HEK293 (cell line): ENCODE measurements at regions not wholly inside any gene's neighbourhood (a gene's known extent, or its start where the extent isn't known, plus 50 kb on each side); places are given as distances from the start of the nearest gene placed in this dataset.

Source experiments
- GLIS2 ChIP-seq: fragments of 450-650 bp; formaldehyde crosslinking; IDR thresholded peaks from 2 replicates; pipeline ENCODE4 v1.5.1; 2016; ENCODE audit warnings: missing biosample characterization, missing genetic modification characterization
- HOXA7 ChIP-seq: sonication (generic); formaldehyde crosslinking; IDR thresholded peaks from 2 replicates; pipeline ENCODE4 v1.8.1; 2022; ENCODE audit warnings: missing genetic modification reagents, borderline replicate concordance
- HOXC10 ChIP-seq: sonication (generic); formaldehyde crosslinking; IDR thresholded peaks from 2 replicates; pipeline ENCODE4 v1.8.1; 2023; ENCODE audit warnings: mild to moderate bottlenecking, missing genetic modification reagents
- KLF8 ChIP-seq: fragments of 450-650 bp; formaldehyde crosslinking; IDR thresholded peaks from 2 replicates; pipeline ENCODE4 v1.5.1; 2016; ENCODE audit warnings: missing biosample characterization, missing genetic modification characterization
- YY2 ChIP-seq: fragments of 450-650 bp; formaldehyde crosslinking; IDR thresholded peaks from 2 replicates; pipeline ENCODE4 v1.5.1; 2016; ENCODE audit warnings: missing biosample characterization, missing genetic modification characterization
- ZBTB17 ChIP-seq: fragments of 450-650 bp; formaldehyde crosslinking; IDR thresholded peaks from 2 replicates; pipeline ENCODE4 v1.5.1; 2016; ENCODE audit warnings: missing biosample characterization, missing genetic modification characterization
- ZFP69B ChIP-seq: fragments of 450-650 bp; formaldehyde crosslinking; IDR thresholded peaks from 2 replicates; pipeline ENCODE4 v1.5.1; 2016; ENCODE audit warnings: missing biosample characterization, missing genetic modification characterization
- ZNF169 ChIP-seq: fragments of 450-650 bp; formaldehyde crosslinking; IDR thresholded peaks from 2 replicates; pipeline ENCODE4 v1.5.1; 2016; ENCODE audit warnings: missing biosample characterization, missing genetic modification characterization
- ZNF239 ChIP-seq: fragments of 450-650 bp; formaldehyde crosslinking; IDR thresholded peaks from 2 replicates; pipeline ENCODE4 v1.5.1; 2016; ENCODE audit warnings: missing biosample characterization, missing genetic modification characterization
- ZNF311 ChIP-seq: fragments of 450-650 bp; formaldehyde crosslinking; IDR thresholded peaks from 2 replicates; pipeline ENCODE4 v1.5.1; 2017; ENCODE audit warnings: missing biosample characterization, missing genetic modification characterization, borderline replicate concordance
- ZNF354C ChIP-seq: fragments of 450-650 bp; formaldehyde crosslinking; IDR thresholded peaks from 2 replicates; pipeline ENCODE4 v1.5.1; 2016; ENCODE audit warnings: missing biosample characterization, missing genetic modification characterization, low read depth, borderline replicate concordance
- ZNF366 ChIP-seq: fragments of 450-650 bp; formaldehyde crosslinking; conservative IDR thresholded peaks from 2 replicates; pipeline ENCODE4 v1.5.1; 2016; ENCODE audit warnings: missing biosample characterization, missing genetic modification characterization
- ZNF394 ChIP-seq: fragments of 450-650 bp; formaldehyde crosslinking; IDR thresholded peaks from 2 replicates; pipeline ENCODE4 v1.5.1; 2016; ENCODE audit warnings: missing biosample characterization, missing genetic modification characterization, mild to moderate bottlenecking, moderate library complexity, borderline replicate concordance
- ZNF404 ChIP-seq: fragments of 450-650 bp; formaldehyde crosslinking; IDR thresholded peaks from 2 replicates; pipeline ENCODE4 v1.5.1; 2017; ENCODE audit warnings: missing biosample characterization, missing genetic modification characterization
- ZNF521 ChIP-seq: fragments of 450-650 bp; formaldehyde crosslinking; IDR thresholded peaks from 2 replicates; pipeline ENCODE4 v1.5.1; 2017; ENCODE audit warnings: missing biosample characterization, mild to moderate bottlenecking, missing genetic modification characterization
- ZNF571 ChIP-seq: fragments of 450-650 bp; formaldehyde crosslinking; IDR thresholded peaks from 2 replicates; pipeline ENCODE4 v1.5.0; 2017; ENCODE audit warnings: missing biosample characterization, missing genetic modification characterization
- ZNF585B ChIP-seq: fragments of 450-650 bp; formaldehyde crosslinking; IDR thresholded peaks from 2 replicates; pipeline ENCODE4 v1.5.1; 2016; ENCODE audit warnings: missing biosample characterization, missing genetic modification characterization
- ZNF664 ChIP-seq: fragments of 450-650 bp; formaldehyde crosslinking; IDR thresholded peaks from 2 replicates; pipeline ENCODE4 v1.5.1; 2016; ENCODE audit warnings: missing biosample characterization, missing genetic modification characterization
- ZSCAN23 ChIP-seq: fragments of 450-650 bp; formaldehyde crosslinking; IDR thresholded peaks from 2 replicates; pipeline ENCODE4 v1.5.1; 2016; ENCODE audit warnings: missing biosample characterization, missing genetic modification characterization
- ZSCAN30 ChIP-seq: fragments of 450-650 bp; IDR thresholded peaks from 2 replicates; pipeline ENCODE4 v1.5.1; 2018; ENCODE audit warnings: missing biosample characterization, mild to moderate bottlenecking, missing genetic modification characterization, moderate library complexity
- TF ChIP-seq, protein P1 (sequence below): fragments of 450-650 bp; formaldehyde crosslinking; conservative IDR thresholded peaks from 2 replicates; pipeline ENCODE4 v1.5.1; 2016; ENCODE audit warnings: low read depth, missing biosample characterization, missing genetic modification characterization
- TF ChIP-seq, protein P2 (sequence below): sonication (generic); formaldehyde crosslinking; IDR thresholded peaks from 2 replicates; pipeline ENCODE4 v1.8.1; 2022; ENCODE audit warnings: mild to moderate bottlenecking, moderate library complexity, missing genetic modification reagents
- TF ChIP-seq, protein P3 (sequence below): fragments of 450-650 bp; formaldehyde crosslinking; IDR thresholded peaks from 2 replicates; pipeline ENCODE4 v1.5.1; 2016; ENCODE audit warnings: missing biosample characterization, missing genetic modification characterization
- TF ChIP-seq, protein P4 (sequence below): fragments of 450-650 bp; formaldehyde crosslinking; IDR thresholded peaks from 2 replicates; pipeline ENCODE4 v1.5.1; 2016; ENCODE audit warnings: missing biosample characterization, missing genetic modification characterization
- TF ChIP-seq, protein P5 (sequence below): fragments of 450-650 bp; formaldehyde crosslinking; IDR thresholded peaks from 2 replicates; pipeline ENCODE4 v1.5.1; 2016; ENCODE audit warnings: missing biosample characterization, missing genetic modification characterization
- TF ChIP-seq, protein P6 (sequence below): fragments of 450-650 bp; formaldehyde crosslinking; IDR thresholded peaks from 2 replicates; pipeline ENCODE4 v1.5.1; 2017; ENCODE audit warnings: missing biosample characterization, mild to moderate bottlenecking, missing genetic modification characterization, moderate library complexity
- TF ChIP-seq, protein P7 (sequence below): fragments of 450-650 bp; formaldehyde crosslinking; IDR thresholded peaks from 2 replicates; pipeline ENCODE4 v1.5.1; 2017; ENCODE audit warnings: missing biosample characterization, missing genetic modification characterization
- TF ChIP-seq, protein P8 (sequence below): fragments of 450-650 bp; formaldehyde crosslinking; IDR thresholded peaks from 2 replicates; pipeline ENCODE4 v1.5.1; 2016; ENCODE audit warnings: missing biosample characterization, missing genetic modification characterization

DNA sequence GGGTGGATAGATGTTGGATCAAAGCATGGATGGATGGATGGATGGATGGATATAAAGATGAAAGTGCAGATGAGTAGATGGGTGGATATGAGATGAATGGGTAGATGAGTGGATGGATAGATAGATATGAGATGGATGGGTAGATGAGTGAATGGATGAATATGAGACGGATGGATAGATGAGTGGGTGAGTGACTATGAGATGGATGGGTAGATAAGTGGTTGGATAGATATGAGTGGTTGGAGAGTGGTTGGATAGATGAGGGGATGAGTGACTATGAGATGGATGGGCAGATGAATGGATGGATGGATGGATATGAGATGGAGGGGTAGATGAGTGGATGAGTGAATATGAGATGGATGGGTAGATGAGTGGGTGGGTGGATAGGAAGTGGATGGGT lies 204.6 kb upstream of the TLE3 start (continued):
- TF ChIP-seq, protein P1, sequence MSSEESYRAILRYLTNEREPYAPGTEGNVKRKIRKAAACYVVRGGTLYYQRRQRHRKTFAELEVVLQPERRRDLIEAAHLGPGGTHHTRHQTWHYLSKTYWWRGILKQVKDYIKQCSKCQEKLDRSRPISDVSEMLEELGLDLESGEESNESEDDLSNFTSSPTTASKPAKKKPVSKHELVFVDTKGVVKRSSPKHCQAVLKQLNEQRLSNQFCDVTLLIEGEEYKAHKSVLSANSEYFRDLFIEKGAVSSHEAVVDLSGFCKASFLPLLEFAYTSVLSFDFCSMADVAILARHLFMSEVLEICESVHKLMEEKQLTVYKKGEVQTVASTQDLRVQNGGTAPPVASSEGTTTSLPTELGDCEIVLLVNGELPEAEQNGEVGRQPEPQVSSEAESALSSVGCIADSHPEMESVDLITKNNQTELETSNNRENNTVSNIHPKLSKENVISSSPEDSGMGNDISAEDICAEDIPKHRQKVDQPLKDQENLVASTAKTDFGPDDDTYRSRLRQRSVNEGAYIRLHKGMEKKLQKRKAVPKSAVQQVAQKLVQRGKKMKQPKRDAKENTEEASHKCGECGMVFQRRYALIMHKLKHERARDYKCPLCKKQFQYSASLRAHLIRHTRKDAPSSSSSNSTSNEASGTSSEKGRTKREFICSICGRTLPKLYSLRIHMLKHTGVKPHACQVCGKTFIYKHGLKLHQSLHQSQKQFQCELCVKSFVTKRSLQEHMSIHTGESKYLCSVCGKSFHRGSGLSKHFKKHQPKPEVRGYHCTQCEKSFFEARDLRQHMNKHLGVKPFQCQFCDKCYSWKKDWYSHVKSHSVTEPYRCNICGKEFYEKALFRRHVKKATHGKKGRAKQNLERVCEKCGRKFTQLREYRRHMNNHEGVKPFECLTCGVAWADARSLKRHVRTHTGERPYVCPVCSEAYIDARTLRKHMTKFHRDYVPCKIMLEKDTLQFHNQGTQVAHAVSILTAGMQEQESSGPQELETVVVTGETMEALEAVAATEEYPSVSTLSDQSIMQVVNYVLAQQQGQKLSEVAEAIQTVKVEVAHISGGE (tag by site-specific recombination) = no peak
- TF ChIP-seq ZNF404 (tag by site-specific recombination) = no peak
- no peak for TF ChIP-seq ZSCAN23 (tag by site-specific recombination)
- TF ChIP-seq, protein P2, sequence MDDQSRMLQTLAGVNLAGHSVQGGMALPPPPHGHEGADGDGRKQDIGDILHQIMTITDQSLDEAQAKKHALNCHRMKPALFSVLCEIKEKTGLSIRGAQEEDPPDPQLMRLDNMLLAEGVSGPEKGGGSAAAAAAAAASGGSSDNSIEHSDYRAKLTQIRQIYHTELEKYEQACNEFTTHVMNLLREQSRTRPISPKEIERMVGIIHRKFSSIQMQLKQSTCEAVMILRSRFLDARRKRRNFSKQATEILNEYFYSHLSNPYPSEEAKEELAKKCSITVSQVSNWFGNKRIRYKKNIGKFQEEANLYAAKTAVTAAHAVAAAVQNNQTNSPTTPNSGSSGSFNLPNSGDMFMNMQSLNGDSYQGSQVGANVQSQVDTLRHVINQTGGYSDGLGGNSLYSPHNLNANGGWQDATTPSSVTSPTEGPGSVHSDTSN (CRISPR knock-in tag) = no peak
- TF ChIP-seq, protein P3, sequence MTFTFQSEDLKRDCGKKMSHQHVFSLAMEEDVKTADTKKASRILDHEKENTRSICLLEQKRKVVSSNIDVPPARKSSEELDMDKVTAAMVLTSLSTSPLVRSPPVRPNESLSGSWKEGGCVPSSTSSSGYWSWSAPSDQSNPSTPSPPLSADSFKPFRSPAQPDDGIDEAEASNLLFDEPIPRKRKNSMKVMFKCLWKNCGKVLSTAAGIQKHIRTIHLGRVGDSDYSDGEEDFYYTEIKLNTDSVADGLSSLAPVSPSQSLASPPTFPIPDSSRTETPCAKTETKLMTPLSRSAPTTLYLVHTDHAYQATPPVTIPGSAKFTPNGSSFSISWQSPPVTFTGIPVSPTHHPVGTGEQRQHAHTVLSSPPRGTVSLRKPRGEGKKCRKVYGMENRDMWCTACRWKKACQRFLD = 0 out of 2 replicates have a peak, but pooled peaks have one; percentile 9
- TF ChIP-seq, protein P4, sequence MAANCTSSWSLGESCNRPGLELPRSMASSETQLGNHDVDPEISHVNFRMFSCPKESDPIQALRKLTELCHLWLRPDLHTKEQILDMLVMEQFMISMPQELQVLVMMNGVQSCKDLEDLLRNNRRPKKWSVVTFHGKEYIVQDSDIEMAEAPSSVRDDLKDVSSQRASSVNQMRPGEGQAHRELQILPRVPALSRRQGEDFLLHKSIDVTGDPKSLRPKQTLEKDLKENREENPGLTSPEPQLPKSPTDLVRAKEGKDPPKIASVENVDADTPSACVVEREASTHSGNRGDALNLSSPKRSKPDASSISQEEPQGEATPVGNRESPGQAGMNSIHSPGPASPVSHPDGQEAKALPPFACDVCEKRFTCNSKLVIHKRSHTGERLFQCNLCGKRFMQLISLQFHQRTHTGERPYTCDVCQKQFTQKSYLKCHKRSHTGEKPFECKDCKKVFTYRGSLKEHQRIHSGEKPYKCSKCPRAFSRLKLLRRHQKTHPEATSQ (tag by site-specific recombination) = no peak
- no peak for TF ChIP-seq HOXA7 (CRISPR knock-in tag)
- no peak for TF ChIP-seq ZNF571
- no peak for TF ChIP-seq YY2 (tag by site-specific recombination)
- TF ChIP-seq, protein P5, sequence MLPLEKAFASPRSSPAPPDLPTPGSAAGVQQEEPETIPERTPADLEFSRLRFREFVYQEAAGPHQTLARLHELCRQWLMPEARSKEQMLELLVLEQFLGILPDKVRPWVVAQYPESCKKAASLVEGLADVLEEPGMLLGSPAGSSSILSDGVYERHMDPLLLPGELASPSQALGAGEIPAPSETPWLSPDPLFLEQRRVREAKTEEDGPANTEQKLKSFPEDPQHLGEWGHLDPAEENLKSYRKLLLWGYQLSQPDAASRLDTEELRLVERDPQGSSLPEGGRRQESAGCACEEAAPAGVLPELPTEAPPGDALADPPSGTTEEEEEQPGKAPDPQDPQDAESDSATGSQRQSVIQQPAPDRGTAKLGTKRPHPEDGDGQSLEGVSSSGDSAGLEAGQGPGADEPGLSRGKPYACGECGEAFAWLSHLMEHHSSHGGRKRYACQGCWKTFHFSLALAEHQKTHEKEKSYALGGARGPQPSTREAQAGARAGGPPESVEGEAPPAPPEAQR (tag by site-specific recombination) = no peak
- TF ChIP-seq ZNF311 (tag by site-specific recombination) = no peak
- peak; percentile 88; the same call in 1 of the 2 replicates for TF ChIP-seq ZNF521 (tag by site-specific recombination)
- peak; percentile 95 for TF ChIP-seq ZNF366 (tag by site-specific recombination)
- TF ChIP-seq ZNF239 (tag by site-specific recombination) = no peak
- TF ChIP-seq HOXC10 (CRISPR knock-in tag) = no peak
- TF ChIP-seq, protein P6, sequence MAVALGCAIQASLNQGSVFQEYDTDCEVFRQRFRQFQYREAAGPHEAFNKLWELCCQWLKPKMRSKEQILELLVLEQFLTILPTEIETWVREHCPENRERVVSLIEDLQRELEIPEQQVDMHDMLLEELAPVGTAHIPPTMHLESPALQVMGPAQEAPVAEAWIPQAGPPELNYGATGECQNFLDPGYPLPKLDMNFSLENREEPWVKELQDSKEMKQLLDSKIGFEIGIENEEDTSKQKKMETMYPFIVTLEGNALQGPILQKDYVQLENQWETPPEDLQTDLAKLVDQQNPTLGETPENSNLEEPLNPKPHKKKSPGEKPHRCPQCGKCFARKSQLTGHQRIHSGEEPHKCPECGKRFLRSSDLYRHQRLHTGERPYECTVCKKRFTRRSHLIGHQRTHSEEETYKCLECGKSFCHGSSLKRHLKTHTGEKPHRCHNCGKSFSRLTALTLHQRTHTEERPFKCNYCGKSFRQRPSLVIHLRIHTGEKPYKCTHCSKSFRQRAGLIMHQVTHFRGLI = no peak
- TF ChIP-seq ZSCAN30 (tag by site-specific recombination) = no peak
- TF ChIP-seq KLF8 = no peak
- no peak for TF ChIP-seq ZNF585B
- no peak for TF ChIP-seq ZNF169 (tag by site-specific recombination)
- TF ChIP-seq, protein P7, sequence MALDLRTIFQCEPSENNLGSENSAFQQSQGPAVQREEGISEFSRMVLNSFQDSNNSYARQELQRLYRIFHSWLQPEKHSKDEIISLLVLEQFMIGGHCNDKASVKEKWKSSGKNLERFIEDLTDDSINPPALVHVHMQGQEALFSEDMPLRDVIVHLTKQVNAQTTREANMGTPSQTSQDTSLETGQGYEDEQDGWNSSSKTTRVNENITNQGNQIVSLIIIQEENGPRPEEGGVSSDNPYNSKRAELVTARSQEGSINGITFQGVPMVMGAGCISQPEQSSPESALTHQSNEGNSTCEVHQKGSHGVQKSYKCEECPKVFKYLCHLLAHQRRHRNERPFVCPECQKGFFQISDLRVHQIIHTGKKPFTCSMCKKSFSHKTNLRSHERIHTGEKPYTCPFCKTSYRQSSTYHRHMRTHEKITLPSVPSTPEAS (tag by site-specific recombination) = no peak
- TF ChIP-seq ZNF394 (tag by site-specific recombination) = no peak
- TF ChIP-seq, protein P8, sequence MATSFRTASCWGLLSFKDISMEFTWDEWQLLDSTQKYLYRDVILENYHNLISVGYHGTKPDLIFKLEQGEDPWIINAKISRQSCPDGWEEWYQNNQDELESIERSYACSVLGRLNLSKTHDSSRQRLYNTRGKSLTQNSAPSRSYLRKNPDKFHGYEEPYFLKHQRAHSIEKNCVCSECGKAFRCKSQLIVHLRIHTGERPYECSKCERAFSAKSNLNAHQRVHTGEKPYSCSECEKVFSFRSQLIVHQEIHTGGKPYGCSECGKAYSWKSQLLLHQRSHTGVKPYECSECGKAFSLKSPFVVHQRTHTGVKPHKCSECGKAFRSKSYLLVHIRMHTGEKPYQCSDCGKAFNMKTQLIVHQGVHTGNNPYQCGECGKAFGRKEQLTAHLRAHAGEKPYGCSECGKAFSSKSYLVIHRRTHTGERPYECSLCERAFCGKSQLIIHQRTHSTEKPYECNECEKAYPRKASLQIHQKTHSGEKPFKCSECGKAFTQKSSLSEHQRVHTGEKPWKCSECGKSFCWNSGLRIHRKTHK (tag by site-specific recombination) = no peak
- TF ChIP-seq ZNF354C (tag by site-specific recombination) = 0 out of 2 replicates have a peak, but pooled peaks have one; percentile 27
- TF ChIP-seq GLIS2 = no peak
- peak; percentile 99 for TF ChIP-seq ZBTB17 (tag by site-specific recombination)
- no peak for TF ChIP-seq ZNF664 (tag by site-specific recombination)
- TF ChIP-seq ZFP69B (tag by site-specific recombination) = no peak
